ENCODE measurements at regions not wholly inside any gene's neighbourhood (a gene's known extent, or its start where the extent isn't known, plus 50 kb on each side); places are given as distances from the start of the nearest gene placed in this dataset.
A peak's percentile ranks its signal among the peaks of the same experiment; 100 is the strongest.

GRCh38 chr7:88402529-88402928, 95.8 kb upstream of the STEAP4 start:
- DNase-seq = no peak

- peak; percentile 2 for DNase-seq
Measured at GRCh38 chr7:88401009-88401623, 94.4 kb upstream of the STEAP4 start.

- no peak for DNase-seq
Measured at GRCh38 chr7:88399696-88400240, 93.1 kb upstream of the STEAP4 start.

- no peak for DNase-seq
Measured at GRCh38 chr7:88399036-88399435, 92.3 kb upstream of the STEAP4 start.

GRCh38 chr7:88398459-88398858, 91.8 kb upstream of the STEAP4 start:
- no peak for DNase-seq

GRCh38 chr7:88396948-88397322, 90.2 kb upstream of the STEAP4 start:
- no peak for DNase-seq

GRCh38 chr7:88396295-88396947, 89.7 kb upstream of the STEAP4 start:
- DNase-seq = no peak

GRCh38 chr7:88395715-88396114, 89.0 kb upstream of the STEAP4 start:
- DNase-seq = no peak

- no peak for DNase-seq
Measured at GRCh38 chr7:88391247-88391646, 84.6 kb upstream of the STEAP4 start.

GRCh38 chr7:88387368-88387767, 80.7 kb upstream of the STEAP4 start:
- no peak for DNase-seq

GRCh38 chr7:88386665-88387156, 80.0 kb upstream of the STEAP4 start:
- DNase-seq = no peak

GRCh38 chr7:88377434-88377833, 70.7 kb upstream of the STEAP4 start:
- no peak for DNase-seq

GRCh38 chr7:88368686-88369085, 62.0 kb upstream of the STEAP4 start:
- no peak for DNase-seq

- no peak for DNase-seq
Measured at GRCh38 chr7:88366845-88367244, 60.2 kb upstream of the STEAP4 start.

- DNase-seq = no peak
Measured at GRCh38 chr7:88363869-88364268, 57.2 kb upstream of the STEAP4 start.

- DNase-seq = no peak
Measured at GRCh38 chr7:88363249-88363648, 56.6 kb upstream of the STEAP4 start.

- DNase-seq = no peak
Measured at GRCh38 chr7:88361357-88361756, 54.7 kb upstream of the STEAP4 start.

GRCh38 chr7:88358881-88359280, 52.2 kb upstream of the STEAP4 start:
- no peak for DNase-seq

GRCh38 chr7:88358526-88358838, 51.8 kb upstream of the STEAP4 start:
- DNase-seq = no peak

GRCh38 chr7:88357781-88358525, 51.3 kb upstream of the STEAP4 start:
- DNase-seq = no peak

- DNase-seq = no peak
Measured at GRCh38 chr7:88357294-88357693, 50.6 kb upstream of the STEAP4 start.

Data from NCI-H1436 (cell line).